HCT116 (cell line): ENCODE measurements at regions not wholly inside any gene's neighbourhood (a gene's known extent, or its start where the extent isn't known, plus 50 kb on each side); places are given as distances from the start of the nearest gene placed in this dataset.

Experiments
- ATF3 ChIP-seq: IDR thresholded peaks from 2 replicates; pipeline ENCODE4 v1.6.1; 2012
- CEBPB ChIP-seq: IDR thresholded peaks from 2 replicates; pipeline ENCODE4 v1.6.1; 2012; ENCODE audit warnings: low read depth
- CTCF ChIP-seq, 3 experiments: fragments of 200-600 bp in 1 of 3; sonication (generic) in 1 of 3; IDR thresholded peaks in 2 of 3; conservative IDR thresholded peaks in 1 of 3; 2 replicates each; pipeline ENCODE4 v1.5.1; 2012 to 2017; ENCODE audit warnings: low read depth in 2 of 3, low read length in 2 of 3, antibody characterized with exemption in 1 of 3, borderline replicate concordance in 1 of 3, control low read depth in 1 of 3, mild to moderate bottlenecking in 1 of 3, mixed read lengths in 1 of 3, mixed run types in 1 of 3, moderate library complexity in 1 of 3; ENCODE audit not compliant: insufficient read depth in 1 of 3
- EZH2 ChIP-seq: fragments of 200-600 bp; sonication (generic); IDR thresholded peaks from 2 replicates; pipeline ENCODE4 v1.6.1; 2017; ENCODE audit warnings: antibody characterized with exemption, mixed run types
- EZH2phosphoT487 ChIP-seq: fragments of 200-600 bp; IDR thresholded peaks from 2 replicates; pipeline ENCODE4 v1.6.1; 2018; ENCODE audit warnings: antibody characterized with exemption, borderline replicate concordance
- FOSL1 ChIP-seq: IDR thresholded peaks from 2 replicates; pipeline ENCODE4 v1.6.1; 2012; ENCODE audit warnings: low read depth
- POLR2A ChIP-seq: IDR thresholded peaks from 2 replicates; pipeline ENCODE4 v1.7.0; 2011; ENCODE audit warnings: borderline replicate concordance; ENCODE audit not compliant: insufficient read depth, insufficient read length; ENCODE audit errors: extremely low read depth
- POLR2AphosphoS5 ChIP-seq: IDR thresholded peaks from 2 replicates; pipeline ENCODE4 v1.6.1; 2011; ENCODE audit warnings: mild to moderate bottlenecking, low read depth, low read length, moderate library complexity
- REST ChIP-seq: IDR thresholded peaks from 2 replicates; pipeline ENCODE4 v1.6.1; 2012; ENCODE audit warnings: low read depth
- ZFX ChIP-seq: fragments of 450-650 bp; IDR thresholded peaks from 2 replicates; pipeline ENCODE4 v1.6.1; 2017
- TF ChIP-seq, protein P1 (sequence below): IDR thresholded peaks from 2 replicates; pipeline ENCODE4 v1.6.1; 2012

DNA sequence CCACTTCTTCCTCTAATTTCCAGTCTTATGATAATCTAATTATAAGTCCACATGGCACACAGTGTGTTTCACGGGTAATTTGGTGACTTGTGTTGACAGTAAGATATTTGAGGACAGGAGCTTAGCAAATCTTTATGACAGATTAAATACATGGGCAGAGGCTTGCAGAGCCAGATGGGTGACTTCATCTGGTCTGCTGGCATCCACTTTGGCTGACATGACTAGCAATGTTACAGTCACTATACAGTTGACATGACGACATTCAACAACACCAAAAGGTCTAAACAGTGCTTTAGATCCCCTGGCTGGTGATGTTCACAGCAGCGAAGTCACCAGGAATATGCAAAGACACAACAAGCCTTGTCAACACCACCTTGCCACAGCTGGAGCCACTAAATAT, 147.2 kb downstream of the ETS2 start:
- TF ChIP-seq CTCF (IDR thresholded peaks at IDR 0.05 in 2 of 3, conservative IDR thresholded peaks at IDR 0.05 in 1 of 3; ENCODE audit: borderline replicate concordance in 1 of 3, insufficient read depth in 1 of 3, low read depth in 2 of 3, low read length in 2 of 3): no peak
- TF ChIP-seq EZH2: no peak
- TF ChIP-seq EZH2phosphoT487: no peak
- no peak for TF ChIP-seq POLR2AphosphoS5
- no peak for TF ChIP-seq ZFX
- TF ChIP-seq, protein P1, sequence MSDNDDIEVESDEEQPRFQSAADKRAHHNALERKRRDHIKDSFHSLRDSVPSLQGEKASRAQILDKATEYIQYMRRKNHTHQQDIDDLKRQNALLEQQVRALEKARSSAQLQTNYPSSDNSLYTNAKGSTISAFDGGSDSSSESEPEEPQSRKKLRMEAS: no peak
- TF ChIP-seq FOSL1: no peak
- TF ChIP-seq CEBPB: no peak
- TF ChIP-seq POLR2A: no peak
- TF ChIP-seq REST: no peak
- TF ChIP-seq ATF3: no peak
